Subcutaneous abdominal adipose tissue (tissue), 5 donors: ENCODE measurements at regions not wholly inside any gene's neighbourhood (a gene's known extent, or its start where the extent isn't known, plus 50 kb on each side); places are given as distances from the start of the nearest gene placed in this dataset.
A peak's percentile ranks its signal among the peaks of the same experiment; 100 is the strongest.

Source experiments
- H3K27ac ChIP-seq: one replicate; pipeline ENCODE4 v1.7.0; 2013; ENCODE audit warnings: low read depth, mild to moderate bottlenecking, inconsistent platforms, low read length, moderate library complexity
- H3K27me3 ChIP-seq, 5 donors: one replicate each; pipeline ENCODE4 v1.7.0; 2013; ENCODE audit warnings: low read length in 5 of 5, inconsistent platforms in 1 of 5; ENCODE audit not compliant: control insufficient read depth in 5 of 5, insufficient read depth in 4 of 5
- H3K36me3 ChIP-seq, 5 donors: one replicate each; pipeline ENCODE4 v1.7.0; 2013; ENCODE audit warnings: low read length in 5 of 5; ENCODE audit not compliant: control insufficient read depth in 5 of 5, insufficient read depth in 5 of 5
- H3K4me1 ChIP-seq, 5 donors: one replicate each; pipeline ENCODE4 v1.7.0; 2013; ENCODE audit warnings: low read length in 5 of 5, mild to moderate bottlenecking in 3 of 5, moderate library complexity in 1 of 5; ENCODE audit not compliant: control insufficient read depth in 5 of 5, insufficient read depth in 5 of 5
- H3K4me3 ChIP-seq, 5 donors: one replicate each; pipeline ENCODE4 v1.7.0; 2013; ENCODE audit warnings: low read length in 5 of 5, low read depth in 1 of 5
- H3K9ac ChIP-seq, 5 donors: one replicate each; pipeline ENCODE4 v1.7.0; 2013; ENCODE audit warnings: low read length in 5 of 5, mild to moderate bottlenecking in 4 of 5, moderate library complexity in 3 of 5
- H3K9me3 ChIP-seq, 5 donors: one replicate each; pipeline ENCODE4 v1.7.0; 2013; ENCODE audit warnings: low read length in 5 of 5; ENCODE audit not compliant: control insufficient read depth in 5 of 5
- donor health status: healthy.
- donor health status: healthy.
- donor health status: healthy.
- donor health status: healthy.
- donor health status: healthy.

DNA sequence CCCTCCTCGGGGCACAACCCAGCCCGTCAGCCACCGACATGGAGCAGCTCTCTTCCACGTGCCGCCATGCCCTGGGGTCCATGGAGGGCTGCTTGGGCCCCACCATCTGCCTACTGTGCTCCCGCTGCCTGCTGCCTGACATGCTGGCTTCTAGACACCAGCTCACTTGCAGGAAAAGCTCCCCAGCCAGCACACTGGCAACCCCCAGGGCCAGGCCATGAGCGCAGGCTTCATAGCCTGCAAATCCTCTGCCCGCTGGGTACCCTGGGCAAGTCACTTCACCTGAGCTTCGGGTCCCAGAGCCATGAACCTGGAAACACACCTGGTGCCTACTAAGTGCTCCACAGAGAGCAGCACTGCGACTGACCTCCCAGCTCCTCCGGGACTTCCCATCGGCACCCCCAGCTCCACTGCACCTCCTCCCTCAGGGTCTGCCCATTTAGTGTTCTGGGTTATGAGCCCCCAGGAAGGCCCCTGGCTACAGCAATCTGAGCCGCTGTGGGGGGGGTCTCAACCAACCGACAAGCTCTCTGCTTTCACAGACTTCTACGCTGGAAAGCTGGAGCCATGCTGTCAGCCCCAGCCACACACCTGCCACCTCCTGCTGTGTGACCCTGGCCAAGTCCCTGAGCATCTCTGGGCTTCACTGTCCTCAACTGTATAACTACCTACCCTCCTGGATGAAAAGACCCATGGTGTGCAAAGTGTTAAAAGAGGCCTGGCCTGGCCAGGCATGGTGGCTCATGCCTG is 139.2 kb downstream of the CRYBB2 start:
- no peak overlapping the region for H3K4me3 ChIP-seq
- peaks cover 0 to 10% (median 4%) of the 10 kb centered on the region in 5 donors for H3K4me1 ChIP-seq
- no peak overlapping the region for H3K27ac ChIP-seq
- no peak overlapping the region for H3K9ac ChIP-seq
- no peaks in the 10 kb centered on the region for H3K9me3 ChIP-seq
- no peaks in the 10 kb centered on the region for H3K27me3 ChIP-seq
- peaks cover 0 to 58% (median 44%) of the 10 kb centered on the region in 5 donors for H3K36me3 ChIP-seq

DNA sequence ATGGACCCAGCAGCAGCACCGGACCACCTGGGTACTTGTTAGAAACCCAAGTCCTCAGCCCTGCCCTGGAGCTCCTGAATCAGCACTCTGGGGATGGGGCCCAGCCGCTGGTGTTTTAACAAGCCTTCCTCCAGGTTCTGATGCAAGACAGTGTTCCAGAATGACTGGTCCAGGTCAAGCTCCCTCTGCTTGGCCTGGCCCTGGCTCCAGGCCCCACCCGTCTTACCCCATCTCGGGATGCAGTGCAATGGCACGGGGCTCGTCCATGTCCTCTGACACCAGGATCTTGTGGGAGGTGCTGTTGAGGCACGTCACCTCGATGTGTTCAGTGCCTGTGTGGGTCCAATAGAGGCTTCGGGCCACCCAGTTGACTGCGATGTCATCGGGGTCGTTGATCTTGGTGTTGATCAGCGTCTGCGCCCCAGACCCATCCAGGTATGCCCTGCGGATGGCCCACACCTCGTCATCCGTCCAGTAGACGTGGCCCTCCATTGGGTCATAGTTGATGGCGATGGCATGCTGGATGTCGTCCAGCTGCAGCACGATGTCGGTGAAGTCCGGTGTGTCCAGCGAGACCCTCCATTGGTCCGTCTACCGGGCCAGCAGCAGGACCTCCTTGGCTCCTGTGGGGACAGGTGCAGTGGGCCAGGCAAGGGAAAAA is 140.3 kb downstream of the CRYBB2 start:
- Histone ChIP-seq H3K36me3 (peaks cover 0 to 47% (median 36%) of the 10 kb centered on the region in 5 donors), H3K27me3 (no peaks in the 10 kb centered on the region), H3K9me3 (no peaks in the 10 kb centered on the region), H3K4me3 (no peak overlapping the region), H3K9ac (no peak overlapping the region), H3K4me1 (peaks cover 0 to 16% (median 10%) of the 10 kb centered on the region in 5 donors), H3K27ac (no peak overlapping the region)

DNA sequence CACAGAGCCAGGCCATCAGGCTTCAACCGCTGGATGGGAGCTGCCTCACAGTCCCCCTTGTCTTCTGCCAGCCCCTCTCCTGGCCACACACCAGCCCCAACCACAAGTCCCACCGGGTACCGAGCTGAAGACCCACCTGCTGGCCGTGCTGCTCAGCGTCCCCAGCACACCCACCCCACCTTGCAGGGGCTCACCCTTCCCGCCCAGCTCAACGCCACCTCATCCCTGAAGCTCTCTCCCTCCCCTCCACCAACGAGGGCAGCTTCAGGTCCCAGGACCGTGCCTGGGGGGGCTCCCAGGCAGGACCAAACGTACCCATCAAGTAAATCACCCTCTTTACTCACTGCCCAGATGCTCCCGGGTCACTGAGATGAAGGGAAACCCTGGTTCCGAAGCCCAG is 141.0 kb downstream of the CRYBB2 start:
- H3K36me3 ChIP-seq, result peaks cover 0 to 44% (median 34%) of the 10 kb centered on the region in 5 donors
- H3K9me3 ChIP-seq, result no peaks in the 10 kb centered on the region
- H3K4me1 ChIP-seq, result peaks cover 0 to 23% (median 17%) of the 10 kb centered on the region in 5 donors
- H3K27ac ChIP-seq, result no peak overlapping the region
- H3K9ac ChIP-seq, result no peak overlapping the region
- H3K4me3 ChIP-seq, result no peak overlapping the region
- no peaks in the 10 kb centered on the region for H3K27me3 ChIP-seq

DNA sequence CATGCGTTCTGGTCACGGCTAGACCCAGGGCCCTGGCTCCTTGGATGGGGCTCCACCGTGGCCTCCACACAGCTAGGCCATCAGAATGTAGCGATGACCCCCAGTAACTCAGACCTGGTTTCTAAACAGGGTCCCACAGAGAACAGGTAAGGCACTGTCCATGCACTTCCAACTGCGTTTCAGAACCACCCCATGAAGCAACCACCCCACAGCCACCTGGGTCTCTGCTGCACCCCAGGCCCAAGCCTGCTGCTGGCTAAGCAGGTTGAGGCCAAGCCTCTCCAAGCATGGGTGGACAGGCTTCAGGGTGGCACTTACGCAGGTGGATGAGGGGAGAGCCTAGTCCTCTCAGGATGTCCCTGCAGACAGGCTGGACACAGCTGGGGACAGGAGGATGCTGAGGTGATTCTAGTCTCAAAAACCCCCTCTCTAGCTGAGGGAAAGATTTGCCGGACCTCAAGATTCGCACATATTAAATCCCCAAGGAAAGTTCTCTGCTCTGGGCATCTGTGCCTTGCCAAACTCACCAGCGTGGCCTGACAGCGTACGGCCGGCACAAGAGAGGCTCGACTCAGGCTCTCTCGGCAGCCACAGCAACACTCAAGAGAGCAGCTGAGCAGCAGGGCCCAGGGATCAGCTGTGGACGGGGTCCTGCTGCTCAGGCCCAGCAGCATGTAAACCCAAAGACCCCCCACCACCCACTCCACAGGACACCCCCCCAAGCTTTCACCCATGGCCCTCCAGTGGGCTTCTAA is 141.6 kb downstream of the CRYBB2 start:
- Histone ChIP-seq H3K9me3 (no peaks in the 10 kb centered on the region), H3K36me3 (peaks cover 0 to 38% (median 32%) of the 10 kb centered on the region in 5 donors), H3K4me3 (no peak overlapping the region), H3K27ac (no peak overlapping the region), H3K27me3 (no peaks in the 10 kb centered on the region), H3K9ac (no peak overlapping the region), H3K4me1 (peaks cover 0 to 29% (median 20%) of the 10 kb centered on the region in 5 donors)

- H3K27me3 ChIP-seq, result no peaks in the 10 kb centered on the region
- H3K36me3 ChIP-seq, result peaks cover 0 to 31% (median 26%) of the 10 kb centered on the region in 5 donors
- no peak overlapping the region for H3K9ac ChIP-seq
- no peak overlapping the region for H3K4me3 ChIP-seq
- H3K27ac ChIP-seq, result no peak overlapping the region
- H3K9me3 ChIP-seq, result no peaks in the 10 kb centered on the region
- H3K4me1 ChIP-seq, result peaks cover 0 to 35% (median 24%) of the 10 kb centered on the region in 5 donors
Measured at GRCh38 chr22:25361899-25362214, 142.4 kb downstream of the CRYBB2 start.

GRCh38 chr22:25362215-25362882 is 142.9 kb downstream of the CRYBB2 start:
- no peaks in the 10 kb centered on the region for H3K27me3 ChIP-seq
- H3K9me3 ChIP-seq, result no peaks in the 10 kb centered on the region
- peaks cover 0 to 35% (median 24%) of the 10 kb centered on the region in 5 donors for H3K4me1 ChIP-seq
- peak overlapping the region in 2 of 5 donors; percentile 14 to 54 for H3K9ac ChIP-seq
- H3K27ac ChIP-seq, result no peak overlapping the region
- peaks cover 0 to 26% (median 21%) of the 10 kb centered on the region in 5 donors for H3K36me3 ChIP-seq
- no peak overlapping the region for H3K4me3 ChIP-seq

GRCh38 chr22:25362883-25363240 is 143.4 kb downstream of the CRYBB2 start:
- H3K9me3 ChIP-seq, result no peaks in the 10 kb centered on the region
- peaks cover 0 to 22% (median 17%) of the 10 kb centered on the region in 5 donors for H3K36me3 ChIP-seq
- no peak overlapping the region for H3K27ac ChIP-seq
- H3K27me3 ChIP-seq, result no peaks in the 10 kb centered on the region
- H3K9ac ChIP-seq, result peak overlapping the region in 1 of 5 donors; percentile 14
- H3K4me3 ChIP-seq, result no peak overlapping the region
- peaks cover 0 to 35% (median 24%) of the 10 kb centered on the region in 5 donors for H3K4me1 ChIP-seq

- H3K27me3 ChIP-seq, result no peaks in the 10 kb centered on the region
- no peak overlapping the region for H3K4me3 ChIP-seq
- H3K9me3 ChIP-seq, result no peaks in the 10 kb centered on the region
- no peak overlapping the region for H3K27ac ChIP-seq
- peaks cover 0 to 20% (median 15%) of the 10 kb centered on the region in 5 donors for H3K36me3 ChIP-seq
- H3K4me1 ChIP-seq, result peaks cover 0 to 35% (median 24%) of the 10 kb centered on the region in 5 donors
- no peak overlapping the region for H3K9ac ChIP-seq
Measured at GRCh38 chr22:25363474-25363873, 144.0 kb downstream of the CRYBB2 start.

DNA sequence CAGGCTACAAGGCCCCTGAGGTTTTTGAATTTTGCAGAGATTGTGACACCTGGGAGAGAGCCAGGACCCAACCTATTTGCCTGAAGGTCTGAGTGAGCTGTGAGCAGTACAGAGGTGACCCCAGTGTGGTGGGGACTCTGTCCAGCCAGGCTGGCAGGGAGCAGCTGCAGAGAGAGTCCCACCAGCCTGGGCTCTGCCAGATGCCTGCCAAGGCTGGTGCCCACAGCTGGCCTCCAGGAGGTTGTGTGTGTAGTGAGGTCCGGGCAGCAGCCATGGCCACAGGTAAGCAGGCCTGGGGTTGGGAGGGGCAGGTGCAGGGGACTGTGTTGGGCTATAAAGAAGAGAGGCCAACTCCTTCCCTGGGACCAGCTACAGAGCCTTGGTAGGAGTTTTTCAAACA is 144.8 kb downstream of the CRYBB2 start:
- peaks cover 0 to 17% (median 9%) of the 10 kb centered on the region in 5 donors for H3K36me3 ChIP-seq
- H3K9me3 ChIP-seq, result no peaks in the 10 kb centered on the region
- H3K27ac ChIP-seq, result no peak overlapping the region
- H3K4me1 ChIP-seq, result peaks cover 0 to 42% (median 24%) of the 10 kb centered on the region in 5 donors
- no peak overlapping the region for H3K4me3 ChIP-seq
- H3K9ac ChIP-seq, result no peak overlapping the region
- H3K27me3 ChIP-seq, result no peaks in the 10 kb centered on the region
